H1 (cell line): ENCODE measurements at regions not wholly inside any gene's neighbourhood (a gene's known extent, or its start where the extent isn't known, plus 50 kb on each side); places are given as distances from the start of the nearest gene placed in this dataset.
A peak's percentile ranks its signal among the peaks of the same experiment; 100 is the strongest.

Source experiments
- CTCF ChIA-PET: fragments of 300-600 bp; sonication (Branson Sonifier 250); formaldehyde crosslinking; loops from one replicate; lab custom pipeline; 2021; ENCODE audit not compliant: partially characterized antibody; lab: Charles Lee
- POLR2A ChIA-PET: fragments of 300-600 bp; sonication (Branson Sonifier 250); formaldehyde crosslinking; loops from one replicate; lab custom pipeline; 2021; ENCODE audit warnings: inconsistent platforms; ENCODE audit not compliant: partially characterized antibody; lab: Charles Lee
- DNase-seq, 2 experiments: peaks; one replicate each; pipeline versions ENCODE4 v3.0.0 to v3.0.0-alpha.2; 2010 to 2022; ENCODE audit warnings: low spot score in 2 of 2, low read depth in 1 of 2, mixed read lengths in 1 of 2
- FAIRE-seq: peaks from 2 replicates; lab custom pipeline; 2011; peaks lifted over from hg19 to GRCh38; lab: Jason Lieb, UNC
- H2AFZ ChIP-seq: 2 replicates; pipeline ENCODE4 v1.8.1; 2012; ENCODE audit warnings: low read length, inconsistent platforms
- H2AK5ac ChIP-seq: 2 replicates; pipeline ENCODE4 v1.6.1; 2013; ENCODE audit warnings: low read depth, low read length
- H2BK120ac ChIP-seq: replicated peaks from 2 replicates; pipeline ENCODE3; 2013; ENCODE audit warnings: low read depth, low read length, inconsistent platforms
- H2BK12ac ChIP-seq: 2 replicates; pipeline ENCODE4 v1.6.1; 2013; ENCODE audit warnings: low read depth, low read length
- H2BK15ac ChIP-seq: 2 replicates; pipeline ENCODE4 v1.6.1; 2013; ENCODE audit warnings: low read length
- H2BK20ac ChIP-seq: 2 replicates; pipeline ENCODE4 v1.6.1; 2013; ENCODE audit warnings: low read length
- H2BK5ac ChIP-seq: 2 replicates; pipeline ENCODE4 v1.6.1; 2013; ENCODE audit warnings: low read depth, low read length
- H3K14ac ChIP-seq: 2 replicates; pipeline ENCODE4 v1.6.1; 2013; ENCODE audit warnings: inconsistent platforms; ENCODE audit not compliant: insufficient read length
- H3K18ac ChIP-seq: 2 replicates; pipeline ENCODE4 v1.6.1; 2013; ENCODE audit warnings: low read length; ENCODE audit errors: extremely low read depth
- H3K23ac ChIP-seq: 2 replicates; pipeline ENCODE4 v1.6.1; 2013; ENCODE audit warnings: inconsistent platforms; ENCODE audit not compliant: insufficient read length
- H3K23me2 ChIP-seq: 2 replicates; pipeline ENCODE4 v1.6.1; 2013; ENCODE audit warnings: low read depth, low read length
- H3K27ac ChIP-seq: 2 replicates; pipeline ENCODE4 v1.6.1; 2011; ENCODE audit warnings: low read depth, low read length, inconsistent platforms
- H3K27me3 ChIP-seq, 4 experiments: replicated peaks in 1 of 4; 1 replicate in 1 of 4; 2 replicates in 3 of 4; pipeline versions ENCODE4 v1.6.1 to v1.8.1; 2011 to 2013; ENCODE audit warnings: low read length in 3 of 4, mild to moderate bottlenecking in 3 of 4, inconsistent platforms in 2 of 4, mixed read lengths in 2 of 4, moderate library complexity in 1 of 4; ENCODE audit not compliant: control insufficient read depth in 3 of 4, insufficient read depth in 3 of 4; ENCODE audit errors: extremely low read depth in 1 of 4
- H3K36me3 ChIP-seq, 4 experiments: 2 replicates each; pipeline versions ENCODE4 v1.6.1 to v1.8.1; 2011 to 2013; ENCODE audit warnings: mild to moderate bottlenecking in 4 of 4, low read length in 3 of 4, moderate library complexity in 2 of 4, control low read depth in 1 of 4, inconsistent platforms in 1 of 4; ENCODE audit not compliant: insufficient read depth in 4 of 4, control insufficient read depth in 2 of 4
- H3K4ac ChIP-seq: replicated peaks from 2 replicates; pipeline ENCODE3; 2013; ENCODE audit warnings: low read length, low read depth, mixed read lengths, inconsistent platforms; ENCODE audit not compliant: insufficient read length
- H3K4me1 ChIP-seq, 4 experiments: replicated peaks in 1 of 4; 1 replicate in 1 of 4; 2 replicates in 3 of 4; pipeline versions ENCODE4 v1.6.1 to v1.8.1; 2011 to 2013; ENCODE audit warnings: low read length in 3 of 4, inconsistent platforms in 2 of 4, mixed read lengths in 1 of 4; ENCODE audit not compliant: insufficient read depth in 4 of 4, control insufficient read depth in 3 of 4
- H3K4me2 ChIP-seq, 2 experiments: 2 replicates each; pipeline versions ENCODE4 v1.6.1 to v1.8.1; 2011 to 2013; ENCODE audit warnings: low read depth in 2 of 2, low read length in 2 of 2, control low read depth in 1 of 2, inconsistent platforms in 1 of 2, mild to moderate bottlenecking in 1 of 2; ENCODE audit not compliant: insufficient read depth in 1 of 2
- H3K4me3 ChIP-seq, 4 experiments: fragments of 200-600, 300-600 bp in 1 of 4; sonication (generic), shearing (Covaris generic), sonication (Bioruptor Twin) in 1 of 4; 2 replicates each; pipeline versions ENCODE4 v1.5.1 to v1.8.1; 2011 to 2016; ENCODE audit warnings: low read length in 4 of 4, low read depth in 3 of 4, control low read depth in 2 of 4, inconsistent platforms in 2 of 4, mild to moderate bottlenecking in 2 of 4, mixed read lengths in 1 of 4, moderate library complexity in 1 of 4; ENCODE audit not compliant: insufficient read depth in 2 of 4; ENCODE audit errors: extremely low read depth in 1 of 4
- H3K56ac ChIP-seq: replicated peaks from 2 replicates; pipeline ENCODE3; 2013; ENCODE audit warnings: low read depth, mild to moderate bottlenecking, mixed read lengths, low read length, inconsistent platforms; ENCODE audit not compliant: insufficient read length
- H3K79me1 ChIP-seq: 2 replicates; pipeline ENCODE4 v1.6.1; 2013; ENCODE audit warnings: low read depth, low read length, control low read depth
- H3K79me2 ChIP-seq, 2 experiments: 2 replicates each; pipeline versions ENCODE4 v1.6.1 to v1.8.1; 2012 to 2013; ENCODE audit warnings: low read length in 2 of 2, mild to moderate bottlenecking in 2 of 2, inconsistent platforms in 1 of 2; ENCODE audit not compliant: insufficient read depth in 2 of 2, control insufficient read depth in 1 of 2
- H3K9ac ChIP-seq, 4 experiments: replicated peaks in 1 of 4; 1 replicate in 1 of 4; 2 replicates in 3 of 4; pipeline versions ENCODE4 v1.6.1 to v1.8.1; 2011 to 2013; ENCODE audit warnings: low read depth in 3 of 4, low read length in 3 of 4, control low read depth in 2 of 4, mild to moderate bottlenecking in 2 of 4, moderate library complexity in 2 of 4, inconsistent platforms in 1 of 4; ENCODE audit errors: extremely low read depth in 1 of 4
- H3K9me3 ChIP-seq, 2 experiments: 2 replicates each; pipeline versions ENCODE4 v1.6.1 to v1.8.1; 2012 to 2013; ENCODE audit warnings: mild to moderate bottlenecking in 2 of 2, moderate library complexity in 2 of 2, control low read depth in 1 of 2, inconsistent platforms in 1 of 2, low read depth in 1 of 2, low read length in 1 of 2, mixed read lengths in 1 of 2; ENCODE audit not compliant: insufficient read depth in 2 of 2
- H4K20me1 ChIP-seq, 2 experiments: replicated peaks in 1 of 2; 2 replicates each; pipeline versions ENCODE3 to v1.8.1; 2011 to 2013; ENCODE audit warnings: inconsistent platforms in 2 of 2, low read length in 2 of 2, mild to moderate bottlenecking in 1 of 2; ENCODE audit not compliant: insufficient read depth in 2 of 2, control insufficient read depth in 1 of 2
- H4K5ac ChIP-seq: 2 replicates; pipeline ENCODE4 v1.6.1; 2013; ENCODE audit warnings: low read length, low read depth, mixed read lengths, inconsistent platforms; ENCODE audit not compliant: insufficient read length
- H4K8ac ChIP-seq: 2 replicates; pipeline ENCODE4 v1.8.0; 2013; ENCODE audit warnings: mild to moderate bottlenecking, moderate library complexity, low read length, inconsistent platforms; ENCODE audit not compliant: insufficient read depth; ENCODE audit errors: extremely low read depth
- H4K91ac ChIP-seq: replicated peaks from 2 replicates; pipeline ENCODE3; 2013; ENCODE audit warnings: low read length, mixed read lengths, inconsistent platforms; ENCODE audit not compliant: insufficient read length
- WGBS, 2 experiments: shearing (Covaris generic) in 1 of 2; methylation state at CpG; one replicate each; pipeline versions ENCODE4 v1.1.6 to v1.1.7; 2013 to 2015; ENCODE audit warnings: low lambda C conversion rate in 2 of 2, mixed read lengths in 2 of 2, inconsistent platforms in 1 of 2, low coverage in 1 of 2, missing lambda C conversion rate in 1 of 2; ENCODE audit not compliant: insufficient replicate concordance in 2 of 2, insufficient coverage in 1 of 2, insufficient read length in 1 of 2; ENCODE audit errors: extremely low coverage in 1 of 2, missing lambda C conversion rate in 1 of 2; 5-methylcytosine and 5-hydroxymethylcytosine counted together

DNA sequence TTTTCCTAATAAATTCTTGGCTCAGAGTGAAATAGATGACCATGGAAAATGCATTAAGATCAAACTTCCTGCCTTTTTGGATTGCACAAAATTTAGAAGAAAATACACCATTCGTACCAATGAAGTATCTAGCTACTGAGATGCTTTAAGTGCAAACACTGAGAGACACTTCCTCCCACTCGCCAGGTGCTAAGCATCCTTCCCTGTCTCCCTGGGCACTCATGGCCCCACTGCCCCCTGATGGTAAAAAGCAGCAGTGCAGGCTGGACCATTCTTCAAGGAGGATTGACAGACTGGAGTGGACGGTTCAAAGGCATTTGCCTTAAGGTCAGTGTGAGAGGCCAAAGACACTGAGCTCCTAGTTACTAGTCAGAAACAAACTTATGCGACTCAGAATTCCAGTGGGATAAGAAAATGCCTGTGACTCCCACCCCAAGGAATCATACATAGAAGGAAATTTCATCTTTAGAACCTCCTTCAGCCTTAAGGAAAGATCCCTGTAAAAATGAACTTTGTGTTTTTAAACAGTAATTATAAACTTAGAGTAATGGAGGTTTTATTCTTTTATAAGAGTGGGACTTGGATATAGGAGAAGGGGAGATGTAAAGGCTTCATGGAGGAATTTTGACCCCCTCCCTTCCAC, 86.0 kb upstream of the SLC30A5 start:
- WGBS, 2 experiments: 27% methylated on average over 4 of the region's 4 CpGs; no CpG with 5 or more reads in 1 of the 2 experiments
- CTCF ChIA-PET: interaction anchor here (0.5 to 4.4 kb wide), 26 partner anchors 9 to 749 kb away, joined by 3 to 13 read pairs (median 3); no protein-coding TSS in a partner anchor
- no peaks in the 10 kb centered on the region; the same call in 1 of the 2 replicates for H3K23me2 ChIP-seq
- no peak overlapping the region for H2BK120ac ChIP-seq
- H3K4me2 ChIP-seq: no peak overlapping the region
- no peak overlapping the region for H4K8ac ChIP-seq
- H2AFZ ChIP-seq: no peak overlapping the region
- H3K9me3 ChIP-seq: no peaks in the 10 kb centered on the region
- no peak overlapping the region for H3K14ac ChIP-seq
- H3K56ac ChIP-seq: no peak overlapping the region
- H4K91ac ChIP-seq: no peak overlapping the region
- H3K18ac ChIP-seq: no peak overlapping the region
- no peak overlapping the region for H2BK12ac ChIP-seq
- H3K27ac ChIP-seq: no peak overlapping the region
- H3K4me3 ChIP-seq: no peak overlapping the region
- no peak overlapping the region for H3K23ac ChIP-seq
- no peaks in the 10 kb centered on the region for H3K4me1 ChIP-seq
- no peaks in the 10 kb centered on the region for H3K27me3 ChIP-seq
- H4K5ac ChIP-seq: no peak overlapping the region
- POLR2A ChIA-PET: interaction anchor here (0.9 kb wide), 1 partner anchor 86 kb away, joined by 3 read pairs; no protein-coding TSS in a partner anchor
- no peak overlapping the region for H2AK5ac ChIP-seq
- no peak overlapping the region for H2BK20ac ChIP-seq
- H3K79me1 ChIP-seq: no peaks in the 10 kb centered on the region
- FAIRE-seq (peak; percentile 96), DNase-seq (peak; percentile 56 to 95)
- no peak overlapping the region for H2BK15ac ChIP-seq
- no peaks in the 10 kb centered on the region for H4K20me1 ChIP-seq
- no peaks in the 10 kb centered on the region for H3K79me2 ChIP-seq
- H3K9ac ChIP-seq: no peak overlapping the region
- H3K36me3 ChIP-seq: no peaks in the 10 kb centered on the region
- H2BK5ac ChIP-seq: no peak overlapping the region
- H3K4ac ChIP-seq: no peak overlapping the region
